Adrenal gland (tissue), 5 donors: ENCODE measurements at regions not wholly inside any gene's neighbourhood (a gene's known extent, or its start where the extent isn't known, plus 50 kb on each side); places are given as distances from the start of the nearest gene placed in this dataset.

Experiments used
- CTCF ChIP-seq, 6 experiments: fragments of 450-650 bp in 4 of 6; fragments of 200-600 bp in 2 of 6; sonication (generic) in 1 of 6; IDR thresholded peaks; 1 replicate in 5 of 6; 2 replicates in 1 of 6; pipeline versions ENCODE4 v1.5.1 to v1.8.0; 2016 to 2021; ENCODE audit warnings: antibody characterized with exemption in 6 of 6, mild to moderate bottlenecking in 2 of 6, moderate library complexity in 1 of 6
- POLR2A ChIP-seq, 2 donors: fragments of 450-650 bp; IDR thresholded peaks; one replicate each; pipeline ENCODE4 v1.6.1; 2017; ENCODE audit warnings: antibody characterized with exemption in 2 of 2, mild to moderate bottlenecking in 2 of 2, moderate library complexity in 1 of 2
- donor health status: DM: no; HTN: no; CAD: no.

- TF ChIP-seq CTCF (IDR thresholded peaks at IDR 0.05) (no peak), POLR2A (IDR thresholded peaks at IDR 0.05) (no peak)
Measured at GRCh38 chr1:105101261-105101660, 1351.6 kb downstream of the AMY1C start.
